GM12875 (cell line): ENCODE measurements at regions not wholly inside any gene's neighbourhood (a gene's known extent, or its start where the extent isn't known, plus 50 kb on each side); places are given as distances from the start of the nearest gene placed in this dataset.
"Not testable (repeated sequence)": the region's sequence is repeated elsewhere in the genome, so short reads cannot be mapped to it uniquely, and the experiment has no call there.

Experiments used
- H3K4me3 ChIP-seq: one replicate; pipeline ENCODE4 v1.5.1; 2011; ENCODE audit warnings: low read depth, low read length, control low read depth
- CTCF ChIP-seq: IDR thresholded peaks from 2 replicates; pipeline ENCODE4 v1.5.1; 2011; ENCODE audit warnings: low read depth, mild to moderate bottlenecking, control low read depth, inconsistent platforms, low read length, moderate library complexity, borderline replicate concordance; ENCODE audit not compliant: insufficient read depth

DNA sequence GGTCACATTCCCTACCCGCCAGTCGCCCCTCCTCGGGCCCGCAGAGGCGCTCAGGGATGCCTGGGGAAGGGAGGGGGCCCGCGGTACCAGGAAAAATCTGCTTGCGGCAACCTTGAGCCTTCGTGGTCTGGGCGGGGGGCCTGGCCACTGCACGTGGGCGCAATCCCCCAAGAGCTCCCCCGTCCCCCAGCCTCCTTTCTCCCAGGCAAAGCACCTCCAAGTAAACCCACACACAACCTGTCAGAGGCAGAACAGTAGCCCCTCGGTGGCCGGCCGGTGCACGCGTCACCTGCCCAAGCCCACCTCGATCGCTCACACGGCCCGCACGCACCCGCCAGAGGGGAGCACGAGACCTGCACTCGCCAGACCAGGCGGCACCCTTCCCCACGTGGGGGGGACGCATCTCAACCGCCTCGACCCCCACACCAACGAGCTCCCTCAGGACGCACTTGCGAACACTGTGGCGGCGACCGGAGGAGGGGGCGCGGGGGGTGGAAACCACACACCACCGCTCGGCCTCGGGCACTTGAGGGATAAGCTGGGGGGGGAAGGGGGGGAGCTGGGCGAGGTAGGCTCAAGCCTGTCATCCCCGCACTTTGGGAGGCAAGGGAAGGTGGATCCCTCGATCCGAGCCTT lies 1955.7 kb upstream of the DEFB115 start:
- no peak for TF ChIP-seq CTCF
- H3K4me3 ChIP-seq, result no peak overlapping the region

DNA sequence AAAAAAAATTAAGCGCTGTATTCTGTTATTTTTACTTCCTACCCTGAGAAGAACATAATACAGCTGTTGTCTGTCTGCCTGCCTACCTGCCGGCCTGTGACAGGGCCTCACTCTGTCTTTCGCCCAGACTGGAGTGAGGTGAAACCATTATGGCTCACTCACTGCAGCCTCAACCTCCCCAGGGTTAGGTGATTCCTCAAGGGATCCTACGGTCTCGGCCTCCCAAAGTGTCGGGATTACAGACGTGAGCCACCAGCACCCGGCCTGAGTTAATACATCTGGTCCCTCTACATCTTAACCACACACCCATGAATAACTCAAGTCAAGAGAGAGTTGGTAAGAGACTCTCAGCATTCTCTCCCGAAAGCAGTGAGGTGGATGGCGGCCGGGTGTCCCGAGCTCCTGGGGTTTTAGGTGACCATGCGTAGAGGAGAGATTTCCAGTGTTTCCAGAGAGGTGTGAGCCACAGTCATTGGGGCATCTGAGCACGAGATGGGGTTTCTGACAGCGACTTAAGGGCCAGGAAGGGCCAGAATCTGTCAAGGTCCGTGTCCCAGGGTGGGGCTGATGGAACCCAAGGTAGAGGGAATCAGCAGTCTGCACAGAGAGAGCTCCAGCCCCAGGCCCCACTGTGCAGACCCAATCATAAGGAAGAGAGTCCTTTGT lies 1954.4 kb upstream of the DEFB115 start:
- TF ChIP-seq CTCF, result no peak
- no peak overlapping the region for H3K4me3 ChIP-seq

DNA sequence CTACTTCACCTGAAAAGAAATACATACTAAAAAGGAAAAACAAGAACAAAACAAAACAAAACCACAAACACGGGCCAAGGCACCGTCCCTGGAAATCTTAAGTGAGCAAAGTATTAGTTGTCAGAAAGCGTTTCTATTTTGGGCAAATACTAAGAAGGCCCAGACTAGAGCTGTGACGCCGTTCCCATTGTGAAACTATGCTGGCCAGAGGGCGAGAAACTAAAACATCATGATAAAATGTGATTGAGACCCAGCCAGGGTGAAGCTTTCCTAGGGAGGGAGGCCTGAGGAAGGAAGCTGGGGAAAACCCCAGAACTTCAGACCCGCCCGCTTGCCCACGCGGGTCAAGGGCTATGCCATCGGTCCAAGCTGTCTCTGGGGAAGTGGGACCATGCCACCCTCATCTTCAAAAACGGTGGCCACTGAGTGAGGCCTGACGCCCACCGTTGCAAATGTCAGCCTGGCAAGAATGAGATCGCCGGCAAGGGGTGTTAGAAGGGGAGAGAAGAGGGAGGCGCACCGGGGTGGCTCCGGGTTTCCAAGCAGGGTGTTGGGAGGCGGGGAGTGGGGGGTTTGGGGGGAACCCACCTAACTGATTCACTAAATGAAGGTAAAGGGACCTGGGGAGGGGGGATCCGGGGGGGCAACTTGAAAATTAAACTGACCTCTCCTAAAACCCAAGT lies 1950.9 kb upstream of the DEFB115 start:
- TF ChIP-seq CTCF, result no peak

DNA sequence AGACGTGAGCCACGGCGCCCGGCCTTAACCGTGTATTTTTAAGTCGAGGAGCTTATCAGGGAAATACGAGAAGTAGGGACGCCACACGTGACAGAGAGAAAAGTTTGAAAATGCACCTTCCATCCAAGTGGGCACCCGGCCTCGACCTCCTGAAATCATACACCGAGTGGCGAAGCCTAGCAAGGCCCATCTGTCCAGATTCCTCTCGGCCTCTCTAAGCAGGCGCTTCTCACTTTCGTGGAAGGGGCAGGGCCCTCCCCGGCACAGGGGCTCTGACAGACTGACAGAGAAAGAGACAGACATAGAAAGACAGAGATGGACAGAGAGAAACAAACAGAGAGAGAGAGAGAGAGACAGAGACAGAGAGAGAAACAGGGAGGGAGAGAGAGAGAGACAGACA lies 1950.0 kb upstream of the DEFB115 start:
- H3K4me3 ChIP-seq, result not testable (repeated sequence)

More for the DNA sequence above, 1950.9 kb upstream of the DEFB115 start:
- no peak overlapping the region for H3K4me3 ChIP-seq

GRCh38 chr20:29308956-29309355 lies 1948.5 kb upstream of the DEFB115 start:
- H3K4me3 ChIP-seq, result not testable (repeated sequence)

DNA sequence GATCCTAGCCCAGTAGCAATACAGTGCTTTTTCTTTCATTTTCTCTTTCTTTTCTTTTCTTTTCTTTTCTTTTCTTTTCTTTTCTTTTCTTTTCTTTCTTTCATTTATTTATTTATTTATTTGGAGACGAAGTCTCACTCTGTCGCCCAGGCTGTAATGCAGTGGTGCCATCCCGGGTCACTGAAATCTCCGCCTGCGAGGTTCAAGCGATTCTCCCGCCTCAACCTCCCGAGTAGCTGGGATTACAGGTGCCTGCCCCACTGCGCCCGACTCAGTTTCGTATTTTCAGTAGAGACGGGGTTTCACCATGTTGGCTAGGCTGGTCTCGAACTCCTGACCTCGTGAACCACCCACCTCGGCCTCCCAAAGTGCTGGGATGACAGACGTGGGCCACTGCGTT lies 1948.0 kb upstream of the DEFB115 start:
- not testable (repeated sequence) for H3K4me3 ChIP-seq

- H3K4me3 ChIP-seq, result not testable (repeated sequence)
Observed at GRCh38 chr20:29311046-29311445, 1946.4 kb upstream of the DEFB115 start.

GRCh38 chr20:29312679-29313078 lies 1944.8 kb upstream of the DEFB115 start:
- not testable (repeated sequence) for H3K4me3 ChIP-seq

DNA sequence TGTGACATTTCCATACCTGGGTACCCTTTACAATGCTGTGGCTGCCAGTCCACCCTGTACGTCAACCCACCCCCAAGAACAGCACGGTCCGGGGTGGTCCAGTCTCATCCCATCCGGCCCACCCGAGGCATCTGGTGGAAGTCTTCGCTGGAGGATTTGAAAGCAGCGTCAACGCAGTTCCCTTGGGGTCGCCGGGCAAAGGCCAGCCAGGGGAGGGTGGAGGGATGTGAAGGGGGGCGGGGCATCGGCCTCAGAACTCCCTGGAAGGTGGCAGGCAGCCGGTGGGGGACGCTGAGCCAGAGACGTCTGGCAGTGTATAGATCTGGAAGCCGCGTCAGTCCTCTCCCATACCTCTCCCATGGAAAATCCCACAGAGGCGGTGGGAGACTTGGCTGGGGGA lies 1944.0 kb upstream of the DEFB115 start:
- TF ChIP-seq CTCF, result no peak
- H3K4me3 ChIP-seq, result no peak overlapping the region

DNA sequence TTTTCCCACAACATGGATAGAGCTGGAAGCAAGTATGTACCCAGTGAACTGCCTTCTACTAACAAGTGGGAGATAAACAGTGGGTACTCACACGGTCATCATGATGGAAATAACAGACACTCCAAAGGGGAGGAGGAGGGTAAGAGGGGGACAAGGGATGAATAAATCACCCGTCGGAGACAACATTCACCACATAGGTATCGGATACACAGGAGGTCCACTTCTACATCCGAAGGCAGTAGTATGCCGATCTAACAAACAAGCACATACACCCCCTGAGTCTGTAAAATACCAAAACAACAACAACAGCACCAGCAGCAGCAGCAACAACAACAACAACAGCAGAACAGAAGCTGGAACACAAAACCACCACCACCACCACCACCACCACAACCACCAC lies 1943.2 kb upstream of the DEFB115 start:
- no peak overlapping the region for H3K4me3 ChIP-seq
- TF ChIP-seq CTCF, result no peak
